Keratinocyte (primary cell): ENCODE measurements at regions not wholly inside any gene's neighbourhood (a gene's known extent, or its start where the extent isn't known, plus 50 kb on each side); places are given as distances from the start of the nearest gene placed in this dataset.

Source experiments
- EZH2 ChIP-seq: IDR thresholded peaks from one replicate; pipeline ENCODE4 v1.6.1; 2012; ENCODE audit warnings: inconsistent platforms, mild to moderate bottlenecking, low read length, moderate library complexity
- TF ChIP-seq, protein P1 (sequence below), 3 experiments: IDR thresholded peaks in 1 of 3; conservative IDR thresholded peaks in 1 of 3; optimal IDR thresholded peaks in 1 of 3; 2 replicates in 2 of 3; 3 replicates in 1 of 3; pipeline versions ENCODE3 to v1.5.1; 2011; ENCODE audit warnings: low read length in 3 of 3, mild to moderate bottlenecking in 3 of 3, moderate library complexity in 2 of 3, control low read depth in 1 of 3, inconsistent platforms in 1 of 3; ENCODE audit not compliant: insufficient read depth in 2 of 3; ENCODE audit errors: extremely low read depth in 1 of 3

DNA sequence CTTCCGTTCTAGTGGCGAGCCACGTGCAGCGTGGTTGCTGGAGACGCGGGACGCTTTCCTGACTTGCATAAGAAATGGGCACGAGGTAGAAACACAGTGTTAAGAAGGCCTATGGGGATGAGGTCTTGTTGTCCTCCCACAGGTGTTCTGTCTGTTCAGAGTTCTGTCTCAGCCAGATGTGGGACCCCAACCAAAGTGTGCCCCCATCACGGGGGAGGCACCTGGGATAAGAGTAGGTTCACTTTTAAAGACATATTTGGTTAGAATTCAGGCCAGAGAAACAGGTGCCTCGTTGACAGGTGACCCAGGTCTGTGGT lies 56.0 kb upstream of the PITRM1 start:
- TF ChIP-seq, protein P1, sequence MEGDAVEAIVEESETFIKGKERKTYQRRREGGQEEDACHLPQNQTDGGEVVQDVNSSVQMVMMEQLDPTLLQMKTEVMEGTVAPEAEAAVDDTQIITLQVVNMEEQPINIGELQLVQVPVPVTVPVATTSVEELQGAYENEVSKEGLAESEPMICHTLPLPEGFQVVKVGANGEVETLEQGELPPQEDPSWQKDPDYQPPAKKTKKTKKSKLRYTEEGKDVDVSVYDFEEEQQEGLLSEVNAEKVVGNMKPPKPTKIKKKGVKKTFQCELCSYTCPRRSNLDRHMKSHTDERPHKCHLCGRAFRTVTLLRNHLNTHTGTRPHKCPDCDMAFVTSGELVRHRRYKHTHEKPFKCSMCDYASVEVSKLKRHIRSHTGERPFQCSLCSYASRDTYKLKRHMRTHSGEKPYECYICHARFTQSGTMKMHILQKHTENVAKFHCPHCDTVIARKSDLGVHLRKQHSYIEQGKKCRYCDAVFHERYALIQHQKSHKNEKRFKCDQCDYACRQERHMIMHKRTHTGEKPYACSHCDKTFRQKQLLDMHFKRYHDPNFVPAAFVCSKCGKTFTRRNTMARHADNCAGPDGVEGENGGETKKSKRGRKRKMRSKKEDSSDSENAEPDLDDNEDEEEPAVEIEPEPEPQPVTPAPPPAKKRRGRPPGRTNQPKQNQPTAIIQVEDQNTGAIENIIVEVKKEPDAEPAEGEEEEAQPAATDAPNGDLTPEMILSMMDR (optimal IDR thresholded peaks at IDR 0.05 in 1 of 3, IDR thresholded peaks at IDR 0.05 in 1 of 3, conservative IDR thresholded peaks at IDR 0.05 in 1 of 3; ENCODE audit: extremely low read depth in 1 of 3, insufficient read depth in 2 of 3, low read length in 3 of 3): no peak
- TF ChIP-seq EZH2: no peak
